22Rv1 (cell line): ENCODE measurements at regions not wholly inside any gene's neighbourhood (a gene's known extent, or its start where the extent isn't known, plus 50 kb on each side); places are given as distances from the start of the nearest gene placed in this dataset.

Experiments
- H3K27ac ChIP-seq: fragments of 450-650 bp; 2 replicates; pipeline ENCODE4 v1.5.1; 2017
- ZFX ChIP-seq: fragments of 450-650 bp; IDR thresholded peaks from 2 replicates; pipeline ENCODE4 v1.6.1; 2017; ENCODE audit warnings: antibody characterized with exemption, borderline replicate concordance
- TF ChIP-seq, protein P1 (sequence below): fragments of 450-650 bp; IDR thresholded peaks from 2 replicates; pipeline ENCODE4 v1.5.1; 2017; ENCODE audit warnings: mild to moderate bottlenecking

DNA sequence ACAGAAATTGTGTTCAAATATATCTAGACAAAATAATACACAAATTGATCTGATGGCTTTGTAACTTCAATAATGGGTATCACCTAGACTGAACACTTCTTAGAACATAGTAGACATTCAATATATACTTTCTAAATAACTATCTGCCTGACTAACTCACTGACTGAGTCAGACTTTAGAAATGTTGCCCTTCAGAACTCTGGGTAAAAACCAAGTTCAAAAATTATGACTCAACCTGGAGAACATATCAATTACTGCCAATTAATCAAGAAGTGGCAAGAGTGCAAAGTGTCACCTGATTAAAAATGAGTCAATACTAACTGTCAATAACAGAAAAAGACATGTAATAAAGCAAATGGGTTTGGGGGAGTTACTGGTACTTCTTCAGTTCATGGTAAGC, 144.6 kb upstream of the TMCO5A start:
- TF ChIP-seq, protein P1, sequence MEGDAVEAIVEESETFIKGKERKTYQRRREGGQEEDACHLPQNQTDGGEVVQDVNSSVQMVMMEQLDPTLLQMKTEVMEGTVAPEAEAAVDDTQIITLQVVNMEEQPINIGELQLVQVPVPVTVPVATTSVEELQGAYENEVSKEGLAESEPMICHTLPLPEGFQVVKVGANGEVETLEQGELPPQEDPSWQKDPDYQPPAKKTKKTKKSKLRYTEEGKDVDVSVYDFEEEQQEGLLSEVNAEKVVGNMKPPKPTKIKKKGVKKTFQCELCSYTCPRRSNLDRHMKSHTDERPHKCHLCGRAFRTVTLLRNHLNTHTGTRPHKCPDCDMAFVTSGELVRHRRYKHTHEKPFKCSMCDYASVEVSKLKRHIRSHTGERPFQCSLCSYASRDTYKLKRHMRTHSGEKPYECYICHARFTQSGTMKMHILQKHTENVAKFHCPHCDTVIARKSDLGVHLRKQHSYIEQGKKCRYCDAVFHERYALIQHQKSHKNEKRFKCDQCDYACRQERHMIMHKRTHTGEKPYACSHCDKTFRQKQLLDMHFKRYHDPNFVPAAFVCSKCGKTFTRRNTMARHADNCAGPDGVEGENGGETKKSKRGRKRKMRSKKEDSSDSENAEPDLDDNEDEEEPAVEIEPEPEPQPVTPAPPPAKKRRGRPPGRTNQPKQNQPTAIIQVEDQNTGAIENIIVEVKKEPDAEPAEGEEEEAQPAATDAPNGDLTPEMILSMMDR: no peak
- no peak for TF ChIP-seq ZFX
- H3K27ac ChIP-seq: no peak overlapping the region

DNA sequence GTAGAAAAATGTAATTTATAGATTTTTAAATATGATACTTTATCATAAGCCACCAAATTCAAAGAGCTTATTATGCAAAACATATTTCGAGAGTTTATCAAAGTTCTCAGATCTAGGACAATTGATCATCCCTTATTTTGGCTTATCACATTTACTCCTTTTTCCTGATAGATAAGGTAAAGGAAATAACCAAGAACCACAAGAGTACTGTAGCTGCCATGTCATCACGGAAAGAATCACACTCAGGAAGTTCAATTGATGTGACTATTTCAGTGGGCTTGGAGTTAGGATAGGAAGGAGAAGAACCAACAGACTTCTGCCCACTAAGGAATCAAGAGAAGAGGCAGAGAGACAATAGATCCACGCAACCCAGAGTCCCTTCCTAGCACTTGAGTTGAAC, 142.7 kb upstream of the TMCO5A start:
- H3K27ac ChIP-seq: no peak overlapping the region
- no peak for TF ChIP-seq ZFX
- TF ChIP-seq, protein P1: no peak

DNA sequence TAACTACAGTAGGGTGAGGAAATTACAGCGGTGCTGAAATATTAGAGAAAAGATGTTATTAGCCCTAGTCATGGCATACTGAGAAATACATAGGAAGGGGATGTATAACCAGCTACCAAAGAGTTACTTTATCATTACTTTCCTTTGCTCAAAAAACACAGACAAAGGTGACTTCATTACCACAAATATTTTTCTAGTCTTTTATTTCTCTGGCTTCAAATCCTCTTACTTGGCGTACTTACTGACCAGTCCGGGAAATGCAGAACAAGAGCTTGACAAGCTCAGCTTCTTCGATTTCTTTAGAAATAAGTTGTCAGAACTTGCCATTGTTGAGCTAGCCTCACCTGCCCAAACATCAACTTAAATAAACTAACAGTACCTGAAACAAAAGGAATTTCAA, 142.1 kb upstream of the TMCO5A start:
- no peak overlapping the region for H3K27ac ChIP-seq
- TF ChIP-seq, protein P1: no peak
- no peak for TF ChIP-seq ZFX

DNA sequence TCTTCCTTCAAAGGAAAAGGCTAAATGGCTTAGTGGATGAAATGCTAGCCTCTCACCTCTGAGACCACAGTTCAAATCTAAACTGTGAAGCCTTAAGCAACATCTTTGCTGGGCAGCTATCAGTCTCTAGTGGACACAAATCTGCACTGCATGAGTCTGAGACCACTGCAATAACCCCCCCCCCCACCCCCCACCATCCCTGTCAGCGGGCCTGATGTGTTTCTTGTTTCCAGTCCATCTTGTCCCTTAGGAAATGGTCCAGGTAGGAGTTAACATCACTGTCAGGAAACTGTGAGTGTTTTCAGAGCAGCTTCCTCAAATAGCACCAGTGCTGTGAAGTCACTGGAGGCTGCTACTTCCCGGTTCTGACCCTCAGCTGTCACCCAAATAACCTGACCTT, 140.6 kb upstream of the TMCO5A start:
- TF ChIP-seq ZFX: no peak
- TF ChIP-seq, protein P1: no peak
- H3K27ac ChIP-seq: no peak overlapping the region

DNA sequence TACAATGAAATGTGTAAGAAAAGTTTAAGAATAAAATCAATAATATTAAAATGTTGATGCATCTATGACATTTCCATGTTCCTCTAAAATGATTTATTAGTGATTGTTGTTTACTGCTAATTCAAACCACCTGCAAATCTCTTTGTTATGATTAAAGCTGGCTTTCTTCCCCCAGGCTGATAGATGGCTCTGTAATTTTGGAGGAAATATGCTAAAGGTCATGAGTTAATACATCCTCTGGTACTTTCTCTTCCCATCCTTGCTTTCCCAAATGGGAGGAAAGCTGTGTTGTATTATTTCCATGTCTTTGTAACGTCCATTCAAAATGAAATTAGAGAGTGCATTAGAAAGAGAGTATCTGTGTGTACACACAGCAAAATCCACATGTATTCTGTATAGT, 139.5 kb upstream of the TMCO5A start:
- no peak overlapping the region for H3K27ac ChIP-seq
- TF ChIP-seq ZFX: no peak
- TF ChIP-seq, protein P1: no peak

DNA sequence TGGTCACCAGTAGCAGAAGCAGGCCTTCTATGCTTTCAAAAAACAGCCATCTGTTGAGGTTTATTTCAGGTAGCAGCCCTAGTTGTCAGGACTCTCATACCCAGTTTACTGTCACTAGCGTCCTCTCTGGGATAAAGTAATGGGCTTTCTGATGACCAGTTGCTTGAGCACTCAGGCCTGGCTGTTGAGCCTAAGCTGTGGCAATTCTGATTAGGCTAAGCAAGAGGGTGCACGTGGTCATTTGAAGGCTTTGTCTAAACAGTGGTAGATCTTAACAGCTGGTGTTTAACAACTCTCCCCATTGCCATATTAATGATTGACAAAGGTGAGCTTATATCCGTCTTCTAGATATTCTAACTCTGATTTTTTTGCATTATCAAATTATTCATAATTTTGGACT, 132.9 kb upstream of the TMCO5A start:
- no peak overlapping the region for H3K27ac ChIP-seq
- no peak for TF ChIP-seq ZFX
- TF ChIP-seq, protein P1: no peak

DNA sequence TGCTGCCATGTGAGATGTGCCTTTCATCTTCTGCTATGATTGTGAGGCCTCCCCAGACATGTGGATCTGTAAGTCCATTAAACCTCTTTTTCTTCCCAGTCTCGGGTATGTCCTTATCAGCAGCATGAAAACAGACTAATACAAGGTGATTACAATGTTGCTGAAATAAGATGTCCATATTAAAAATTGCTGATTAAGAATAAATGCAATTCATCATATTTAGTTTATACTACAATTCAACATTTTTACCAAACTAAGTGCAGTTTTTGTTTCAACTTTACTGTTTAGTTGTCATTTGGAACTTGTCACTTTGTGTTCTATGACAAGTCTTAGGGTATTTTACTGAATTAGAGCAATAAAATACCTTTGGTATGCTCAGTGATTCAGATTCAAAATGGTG, 127.6 kb upstream of the TMCO5A start:
- H3K27ac ChIP-seq: no peak overlapping the region
- no peak for TF ChIP-seq ZFX
- TF ChIP-seq, protein P1: no peak
